ENCODE measurements at regions not wholly inside any gene's neighbourhood (a gene's known extent, or its start where the extent isn't known, plus 50 kb on each side); places are given as distances from the start of the nearest gene placed in this dataset.

- no peaks in the 10 kb centered on the region for H3K4me1 ChIP-seq (ENCODE audit: control insufficient read depth, insufficient read depth, low read length)
- no peak overlapping the region for H3K27ac ChIP-seq (ENCODE audit: extremely low read depth, low read depth, low read length)
- H3K36me3 ChIP-seq (ENCODE audit: control insufficient read depth in 2 of 2, insufficient read depth in 1 of 2, low read length in 2 of 2), result no peaks in the 10 kb centered on the region
- TF ChIP-seq ZNF354C (tag by site-specific recombination; IDR thresholded peaks at IDR 0.05; ENCODE audit: borderline replicate concordance, low read depth) (no peak), ZNF501 (tag by site-specific recombination; IDR thresholded peaks at IDR 0.05) (no peak), TRIM28 (IDR thresholded peaks at IDR 0.05; ENCODE audit: borderline replicate concordance, low read length) (no peak), ZFP69B (tag by site-specific recombination; IDR thresholded peaks at IDR 0.05) (no peak), ZNF274 (IDR thresholded peaks at IDR 0.05; ENCODE audit: low read length) (no peak), ZNF274 (tag by site-specific recombination; IDR thresholded peaks at IDR 0.05; ENCODE audit: borderline replicate concordance) (no peak)
- TF ChIP-seq, protein P1, sequence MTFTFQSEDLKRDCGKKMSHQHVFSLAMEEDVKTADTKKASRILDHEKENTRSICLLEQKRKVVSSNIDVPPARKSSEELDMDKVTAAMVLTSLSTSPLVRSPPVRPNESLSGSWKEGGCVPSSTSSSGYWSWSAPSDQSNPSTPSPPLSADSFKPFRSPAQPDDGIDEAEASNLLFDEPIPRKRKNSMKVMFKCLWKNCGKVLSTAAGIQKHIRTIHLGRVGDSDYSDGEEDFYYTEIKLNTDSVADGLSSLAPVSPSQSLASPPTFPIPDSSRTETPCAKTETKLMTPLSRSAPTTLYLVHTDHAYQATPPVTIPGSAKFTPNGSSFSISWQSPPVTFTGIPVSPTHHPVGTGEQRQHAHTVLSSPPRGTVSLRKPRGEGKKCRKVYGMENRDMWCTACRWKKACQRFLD (tag by site-specific recombination; IDR thresholded peaks at IDR 0.05), result no peak
- H3K4me3 ChIP-seq (ENCODE audit: low read depth, low read length), result no peak overlapping the region
- POLR2A ChIA-PET, result no interaction called here
- H3K9me3 ChIP-seq (ENCODE audit: control insufficient read depth, insufficient read depth, low read depth, low read length), result no peaks in the 10 kb centered on the region
- CTCF ChIA-PET, result no interaction called here
Observed at GRCh38 chr10:65342245-65342644, 1583.6 kb upstream of the LRRTM3 start.

DNA sequence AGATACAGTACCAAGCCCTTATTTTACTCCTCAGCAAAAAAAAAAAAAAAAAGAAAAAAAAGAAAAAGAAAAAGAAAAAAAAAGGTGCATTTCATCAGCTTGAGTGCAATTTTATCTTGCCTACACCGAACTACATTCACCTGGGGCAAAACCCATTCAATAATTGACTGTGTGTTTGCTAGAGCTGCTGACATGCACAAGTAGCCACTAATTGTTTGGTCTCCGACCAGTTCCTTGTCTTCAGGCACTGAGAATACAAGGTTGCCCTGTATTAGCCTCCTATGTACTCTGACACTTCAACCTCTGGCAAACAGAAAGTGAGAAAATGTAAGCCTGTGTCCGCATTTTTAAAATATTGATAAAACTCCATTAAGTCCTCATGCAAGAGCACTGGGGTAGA lies 1579.4 kb upstream of the LRRTM3 start:
- no peaks in the 10 kb centered on the region for H3K36me3 ChIP-seq (ENCODE audit: control insufficient read depth in 2 of 2, insufficient read depth in 1 of 2, low read length in 2 of 2)
- TF ChIP-seq ZIC2 (tag by site-specific recombination; IDR thresholded peaks at IDR 0.05) (no peak), ZBTB8A (tag by site-specific recombination; IDR thresholded peaks at IDR 0.05) (no peak), ZFHX2 (tag by site-specific recombination; conservative IDR thresholded peaks at IDR 0.05) (no peak), REPIN1 (tag by site-specific recombination; IDR thresholded peaks at IDR 0.05; ENCODE audit: low read depth) (no peak), ZNF214 (tag by site-specific recombination; IDR thresholded peaks at IDR 0.05; ENCODE audit: borderline replicate concordance) (no peak), ZNF404 (tag by site-specific recombination; IDR thresholded peaks at IDR 0.05) (no peak), ZNF350 (tag by site-specific recombination; IDR thresholded peaks at IDR 0.05) (no peak), ZFP69B (tag by site-specific recombination; IDR thresholded peaks at IDR 0.05) (no peak)
- TF ChIP-seq, protein P1 (tag by site-specific recombination; IDR thresholded peaks at IDR 0.05), result no peak
- TF ChIP-seq, protein P2, sequence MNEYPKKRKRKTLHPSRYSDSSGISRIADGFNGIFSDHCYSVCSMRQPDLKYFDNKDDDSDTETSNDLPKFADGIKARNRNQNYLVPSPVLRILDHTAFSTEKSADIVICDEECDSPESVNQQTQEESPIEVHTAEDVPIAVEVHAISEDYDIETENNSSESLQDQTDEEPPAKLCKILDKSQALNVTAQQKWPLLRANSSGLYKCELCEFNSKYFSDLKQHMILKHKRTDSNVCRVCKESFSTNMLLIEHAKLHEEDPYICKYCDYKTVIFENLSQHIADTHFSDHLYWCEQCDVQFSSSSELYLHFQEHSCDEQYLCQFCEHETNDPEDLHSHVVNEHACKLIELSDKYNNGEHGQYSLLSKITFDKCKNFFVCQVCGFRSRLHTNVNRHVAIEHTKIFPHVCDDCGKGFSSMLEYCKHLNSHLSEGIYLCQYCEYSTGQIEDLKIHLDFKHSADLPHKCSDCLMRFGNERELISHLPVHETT (tag by site-specific recombination; IDR thresholded peaks at IDR 0.05), result no peak
- TF ChIP-seq, protein P3, sequence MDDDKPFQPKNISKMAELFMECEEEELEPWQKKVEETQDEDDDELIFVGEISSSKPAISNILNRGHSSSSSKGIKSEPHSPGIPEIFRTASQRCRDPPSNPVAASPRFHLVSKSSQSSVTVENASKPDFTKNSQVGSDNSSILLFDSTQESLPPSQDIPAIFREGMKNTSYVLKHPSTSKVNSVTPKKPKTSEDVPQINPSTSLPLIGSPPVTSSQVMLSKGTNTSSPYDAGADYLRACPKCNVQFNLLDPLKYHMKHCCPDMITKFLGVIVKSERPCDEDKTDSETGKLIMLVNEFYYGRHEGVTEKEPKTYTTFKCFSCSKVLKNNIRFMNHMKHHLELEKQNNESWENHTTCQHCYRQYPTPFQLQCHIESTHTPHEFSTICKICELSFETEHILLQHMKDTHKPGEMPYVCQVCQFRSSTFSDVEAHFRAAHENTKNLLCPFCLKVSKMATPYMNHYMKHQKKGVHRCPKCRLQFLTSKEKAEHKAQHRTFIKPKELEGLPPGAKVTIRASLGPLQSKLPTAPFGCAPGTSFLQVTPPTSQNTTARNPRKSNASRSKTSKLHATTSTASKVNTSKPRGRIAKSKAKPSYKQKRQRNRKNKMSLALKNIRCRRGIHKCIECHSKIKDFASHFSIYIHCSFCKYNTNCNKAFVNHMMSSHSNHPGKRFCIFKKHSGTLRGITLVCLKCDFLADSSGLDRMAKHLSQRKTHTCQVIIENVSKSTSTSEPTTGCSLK (tag by site-specific recombination; IDR thresholded peaks at IDR 0.05), result no peak
- TF ChIP-seq, protein P4, sequence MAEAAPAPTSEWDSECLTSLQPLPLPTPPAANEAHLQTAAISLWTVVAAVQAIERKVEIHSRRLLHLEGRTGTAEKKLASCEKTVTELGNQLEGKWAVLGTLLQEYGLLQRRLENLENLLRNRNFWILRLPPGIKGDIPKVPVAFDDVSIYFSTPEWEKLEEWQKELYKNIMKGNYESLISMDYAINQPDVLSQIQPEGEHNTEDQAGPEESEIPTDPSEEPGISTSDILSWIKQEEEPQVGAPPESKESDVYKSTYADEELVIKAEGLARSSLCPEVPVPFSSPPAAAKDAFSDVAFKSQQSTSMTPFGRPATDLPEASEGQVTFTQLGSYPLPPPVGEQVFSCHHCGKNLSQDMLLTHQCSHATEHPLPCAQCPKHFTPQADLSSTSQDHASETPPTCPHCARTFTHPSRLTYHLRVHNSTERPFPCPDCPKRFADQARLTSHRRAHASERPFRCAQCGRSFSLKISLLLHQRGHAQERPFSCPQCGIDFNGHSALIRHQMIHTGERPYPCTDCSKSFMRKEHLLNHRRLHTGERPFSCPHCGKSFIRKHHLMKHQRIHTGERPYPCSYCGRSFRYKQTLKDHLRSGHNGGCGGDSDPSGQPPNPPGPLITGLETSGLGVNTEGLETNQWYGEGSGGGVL (tag by site-specific recombination; IDR thresholded peaks at IDR 0.05), result no peak
- CTCF ChIA-PET, result no interaction called here
- no peak overlapping the region for H3K4me3 ChIP-seq (ENCODE audit: low read depth, low read length)
- POLR2A ChIA-PET, result interaction anchor here (0.7 kb wide), 1 partner anchor 712 kb away, joined by 5 read pairs; no protein-coding TSS in a partner anchor
- H3K27ac ChIP-seq (ENCODE audit: extremely low read depth, low read depth, low read length), result no peak overlapping the region
- H3K4me1 ChIP-seq (ENCODE audit: control insufficient read depth, insufficient read depth, low read length), result no peaks in the 10 kb centered on the region
- H3K9me3 ChIP-seq (ENCODE audit: control insufficient read depth, insufficient read depth, low read depth, low read length), result no peaks in the 10 kb centered on the region
